ENCODE measurements at regions not wholly inside any gene's neighbourhood (a gene's known extent, or its start where the extent isn't known, plus 50 kb on each side); places are given as distances from the start of the nearest gene placed in this dataset.

- no peak for TF ChIP-seq GATA1 (IDR thresholded peaks at IDR 0.05; ENCODE audit: low read depth, low read length)
- no peak for TF ChIP-seq POLR2A (IDR thresholded peaks at IDR 0.05; ENCODE audit: low read length)
Measured at GRCh38 chr5:144950996-144951395, 780.3 kb downstream of the KCTD16 start.
